HEK293T (cell line): ENCODE measurements at regions not wholly inside any gene's neighbourhood (a gene's known extent, or its start where the extent isn't known, plus 50 kb on each side); places are given as distances from the start of the nearest gene placed in this dataset.

Source experiments
- CTCF ChIA-PET: fragments of 350-600 bp; formaldehyde crosslinking; extraction: SDS; loops from one replicate; lab custom pipeline; 2021; ENCODE audit warnings: antibody characterized with exemption, inconsistent platforms; lab: Yijun Ruan, JAX
- POLR2A ChIA-PET: fragments of 350-600 bp; formaldehyde crosslinking; extraction: SDS; loops from one replicate; lab custom pipeline; 2020; ENCODE audit warnings: antibody characterized with exemption, inconsistent platforms; lab: Yijun Ruan, JAX
- DNase-seq: peaks from one replicate; pipeline ENCODE4 v3.0.0; 2012; ENCODE audit warnings: mixed read lengths; ENCODE audit errors: extremely low spot score
- ARNT ChIP-seq: fragments of 450-650 bp; IDR thresholded peaks from 2 replicates; pipeline ENCODE4 v1.6.1; 2017; ENCODE audit warnings: mild to moderate bottlenecking
- BHLHE40 ChIP-seq: fragments of 450-650 bp; IDR thresholded peaks from 2 replicates; pipeline ENCODE4 v1.6.1; 2016; ENCODE audit warnings: mild to moderate bottlenecking, moderate library complexity, borderline replicate concordance
- CTBP1 ChIP-seq: fragments of 450-650 bp; IDR thresholded peaks from 2 replicates; pipeline ENCODE4 v1.6.1; 2016; ENCODE audit warnings: borderline replicate concordance
- ELF4 ChIP-seq: fragments of 450-650 bp; IDR thresholded peaks from 2 replicates; pipeline ENCODE4 v1.6.1; 2017; ENCODE audit warnings: antibody characterized with exemption
- FOXA1 ChIP-seq: fragments of 450-650 bp; IDR thresholded peaks from 2 replicates; pipeline ENCODE4 v1.6.1; 2016; ENCODE audit warnings: mild to moderate bottlenecking
- FOXK2 ChIP-seq: fragments of 450-650 bp; IDR thresholded peaks from 2 replicates; pipeline ENCODE4 v1.6.1; 2016; ENCODE audit warnings: mild to moderate bottlenecking
- FOXM1 ChIP-seq: fragments of 450-650 bp; IDR thresholded peaks from 2 replicates; pipeline ENCODE4 v1.6.1; 2017; ENCODE audit warnings: mild to moderate bottlenecking, borderline replicate concordance
- HDGF ChIP-seq: fragments of 450-650 bp; IDR thresholded peaks from 2 replicates; pipeline ENCODE4 v1.6.1; 2017; ENCODE audit warnings: antibody characterized with exemption, borderline replicate concordance
- L3MBTL2 ChIP-seq: fragments of 450-650 bp; conservative IDR thresholded peaks from 2 replicates; pipeline ENCODE4 v1.6.1; 2016; ENCODE audit warnings: mild to moderate bottlenecking
- LEF1 ChIP-seq: fragments of 450-650 bp; IDR thresholded peaks from 2 replicates; pipeline ENCODE4 v1.6.1; 2017; ENCODE audit warnings: mild to moderate bottlenecking, borderline replicate concordance
- NFRKB ChIP-seq: fragments of 450-650 bp; IDR thresholded peaks from 2 replicates; pipeline ENCODE4 v1.6.1; 2016; ENCODE audit warnings: mild to moderate bottlenecking, moderate library complexity
- SP1 ChIP-seq: fragments of 450-650 bp; IDR thresholded peaks from 2 replicates; pipeline ENCODE4 v1.6.1; 2017
- SUZ12 ChIP-seq: fragments of 450-650 bp; IDR thresholded peaks from 2 replicates; pipeline ENCODE4 v1.6.1; 2016; ENCODE audit warnings: mild to moderate bottlenecking
- TARDBP ChIP-seq: fragments of 450-650 bp; IDR thresholded peaks from 2 replicates; pipeline ENCODE4 v1.6.1; 2016
- ZNF384 ChIP-seq: fragments of 450-650 bp; IDR thresholded peaks from 2 replicates; pipeline ENCODE4 v1.6.1; 2016
- TF ChIP-seq, protein P1 (sequence below): fragments of 450-650 bp; IDR thresholded peaks from 2 replicates; pipeline ENCODE4 v1.6.1; 2016

DNA sequence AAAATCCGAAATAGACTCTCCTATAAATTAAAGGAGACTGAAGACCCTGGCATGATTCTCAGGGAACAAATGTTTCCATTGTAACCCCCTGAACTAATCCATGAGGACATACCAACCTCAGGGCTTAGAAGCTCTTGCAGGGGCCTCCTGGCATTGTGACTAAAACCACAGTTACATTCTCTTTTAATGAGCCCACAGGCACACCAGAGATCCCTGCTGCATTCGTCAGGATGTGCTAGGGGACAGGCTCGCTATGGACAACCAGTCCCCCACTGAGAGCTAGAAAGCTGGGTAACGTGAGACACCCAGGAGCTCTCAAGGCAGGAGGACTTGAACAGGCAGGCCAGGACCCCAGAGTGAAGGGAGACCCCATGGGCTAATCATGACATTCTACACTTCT is 140.6 kb upstream of the TNRC6C start:
- POLR2A ChIA-PET: no interaction called here
- DNase-seq: no peak
- TF ChIP-seq CTBP1 (no peak), ARNT (no peak), HDGF (no peak)
- CTCF ChIA-PET: no interaction called here

DNA sequence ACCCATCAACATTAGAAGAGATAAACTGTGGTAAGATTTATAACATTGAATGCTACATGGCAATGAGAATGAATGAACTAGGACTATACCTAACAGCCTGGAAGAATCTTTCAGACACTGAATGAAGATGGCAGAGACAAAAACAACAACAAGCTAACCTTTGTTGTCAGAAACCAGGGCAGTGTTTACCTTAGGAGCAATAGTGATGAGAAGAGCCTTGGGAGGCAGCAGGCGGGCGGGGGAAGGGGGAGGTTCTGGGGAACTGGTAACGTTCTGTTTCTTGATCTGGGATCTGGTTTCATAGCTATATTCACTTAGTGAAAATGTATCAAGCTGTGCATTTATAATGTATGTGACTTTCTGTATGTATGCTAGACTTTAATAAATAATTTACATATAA is 139.0 kb upstream of the TNRC6C start:
- POLR2A ChIA-PET: no interaction called here
- no peak for DNase-seq
- no peak for TF ChIP-seq NFRKB
- CTCF ChIA-PET: no interaction called here

DNA sequence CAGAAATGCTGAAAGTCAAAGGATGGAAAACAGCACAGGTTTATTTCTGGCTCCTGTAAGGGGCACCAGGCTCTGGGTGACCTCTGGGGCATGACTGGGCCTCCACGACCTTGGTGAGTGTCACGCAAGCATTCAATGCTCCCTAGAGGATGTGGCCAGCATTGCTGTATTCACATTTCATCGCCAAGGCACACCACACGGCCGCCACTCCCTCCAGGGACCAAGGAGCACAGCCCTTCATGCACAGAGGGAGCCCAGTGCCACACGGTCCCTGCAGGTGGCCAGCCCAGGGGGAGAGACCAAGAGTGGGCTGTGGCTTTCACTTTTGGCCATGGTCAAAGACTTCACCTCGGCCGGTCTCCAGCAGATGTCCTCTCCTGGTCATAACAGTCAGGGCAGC is 137.4 kb upstream of the TNRC6C start:
- TF ChIP-seq SUZ12: no peak
- no peak for TF ChIP-seq FOXM1
- POLR2A ChIA-PET: no interaction called here
- DNase-seq: peak; percentile 54
- CTCF ChIA-PET: no interaction called here

DNA sequence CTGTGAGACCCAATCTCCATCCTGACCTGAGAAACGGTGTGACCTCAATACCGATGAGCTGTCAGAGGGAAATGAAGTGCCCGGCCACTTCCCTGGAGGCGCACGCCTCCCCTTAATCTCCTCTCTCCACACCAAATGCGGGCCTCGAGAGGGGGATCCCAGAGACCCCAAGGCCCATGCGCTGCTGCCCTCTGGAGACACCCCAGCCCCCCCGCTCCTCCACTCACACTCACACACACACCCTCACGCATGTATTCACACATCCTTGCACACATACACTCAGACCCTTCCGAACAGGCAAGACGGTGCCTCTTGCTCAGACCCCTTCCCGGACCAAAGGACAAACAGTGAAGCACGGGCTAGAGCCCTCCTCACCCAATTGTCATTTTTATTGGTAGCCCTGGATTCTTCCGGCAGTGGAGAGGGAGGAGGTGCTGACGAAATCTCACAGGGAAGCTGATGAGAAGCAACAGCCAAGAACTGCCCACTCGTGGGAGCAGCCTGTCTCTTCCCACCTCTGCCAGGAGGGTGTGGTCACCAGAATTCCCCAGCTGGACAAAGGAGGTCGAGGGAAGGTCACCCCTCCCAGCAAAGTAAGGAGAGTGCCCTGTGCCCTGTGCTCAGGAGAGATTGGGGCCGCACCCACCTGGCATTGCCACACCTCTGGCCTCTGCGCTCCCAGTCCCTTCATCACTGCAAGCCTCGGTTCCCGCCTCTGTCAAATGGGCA is 136.0 kb upstream of the TNRC6C start:
- TF ChIP-seq, protein P1, sequence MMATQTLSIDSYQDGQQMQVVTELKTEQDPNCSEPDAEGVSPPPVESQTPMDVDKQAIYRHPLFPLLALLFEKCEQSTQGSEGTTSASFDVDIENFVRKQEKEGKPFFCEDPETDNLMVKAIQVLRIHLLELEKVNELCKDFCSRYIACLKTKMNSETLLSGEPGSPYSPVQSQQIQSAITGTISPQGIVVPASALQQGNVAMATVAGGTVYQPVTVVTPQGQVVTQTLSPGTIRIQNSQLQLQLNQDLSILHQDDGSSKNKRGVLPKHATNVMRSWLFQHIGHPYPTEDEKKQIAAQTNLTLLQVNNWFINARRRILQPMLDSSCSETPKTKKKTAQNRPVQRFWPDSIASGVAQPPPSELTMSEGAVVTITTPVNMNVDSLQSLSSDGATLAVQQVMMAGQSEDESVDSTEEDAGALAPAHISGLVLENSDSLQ: no peak
- no peak for TF ChIP-seq ZNF384
- TF ChIP-seq FOXM1: no peak
- TF ChIP-seq SP1: no peak
- no peak for TF ChIP-seq BHLHE40
- TF ChIP-seq ELF4: no peak
- POLR2A ChIA-PET: no interaction called here
- no peak for DNase-seq
- CTCF ChIA-PET: no interaction called here

DNA sequence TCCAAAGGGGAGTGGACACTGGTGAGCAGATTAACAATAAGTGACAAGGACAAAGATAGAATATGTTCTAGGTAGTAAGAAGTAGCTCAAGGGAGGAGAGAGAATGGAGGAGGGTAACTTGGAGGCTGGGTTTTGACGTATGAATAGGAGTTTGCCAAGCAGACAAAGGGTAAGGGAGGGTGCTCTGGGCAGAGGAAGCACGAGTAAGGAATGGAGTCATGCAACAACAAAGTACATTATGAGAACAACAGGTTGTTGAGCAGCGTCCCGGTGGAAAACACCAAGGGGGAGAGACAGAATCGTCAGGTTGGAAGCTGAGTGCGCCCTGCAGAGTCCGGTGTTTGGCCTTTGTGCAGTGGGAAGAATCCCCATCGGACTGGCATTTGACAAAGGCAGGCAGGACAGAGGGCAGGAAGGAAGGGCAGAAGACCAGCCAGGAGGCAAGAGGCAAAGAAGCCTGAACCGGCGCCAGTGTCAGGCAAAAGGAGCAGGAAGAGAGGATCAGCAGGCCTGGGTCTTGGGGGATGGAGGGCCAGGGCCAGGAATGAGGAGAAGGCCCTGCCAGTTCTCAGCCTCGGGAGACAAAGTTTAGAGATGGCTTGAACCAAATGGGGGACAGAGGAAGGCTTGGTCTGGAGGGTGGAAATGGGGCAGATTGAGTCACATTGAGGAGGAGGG is 134.3 kb upstream of the TNRC6C start:
- ChIA-PET POLR2A (no interaction called here), CTCF (no interaction called here)
- no peak for DNase-seq
- TF ChIP-seq FOXM1: no peak
- TF ChIP-seq HDGF: no peak
- no peak for TF ChIP-seq LEF1
- TF ChIP-seq SUZ12: no peak
- no peak for TF ChIP-seq TARDBP
- TF ChIP-seq SP1: no peak
- no peak for TF ChIP-seq L3MBTL2

DNA sequence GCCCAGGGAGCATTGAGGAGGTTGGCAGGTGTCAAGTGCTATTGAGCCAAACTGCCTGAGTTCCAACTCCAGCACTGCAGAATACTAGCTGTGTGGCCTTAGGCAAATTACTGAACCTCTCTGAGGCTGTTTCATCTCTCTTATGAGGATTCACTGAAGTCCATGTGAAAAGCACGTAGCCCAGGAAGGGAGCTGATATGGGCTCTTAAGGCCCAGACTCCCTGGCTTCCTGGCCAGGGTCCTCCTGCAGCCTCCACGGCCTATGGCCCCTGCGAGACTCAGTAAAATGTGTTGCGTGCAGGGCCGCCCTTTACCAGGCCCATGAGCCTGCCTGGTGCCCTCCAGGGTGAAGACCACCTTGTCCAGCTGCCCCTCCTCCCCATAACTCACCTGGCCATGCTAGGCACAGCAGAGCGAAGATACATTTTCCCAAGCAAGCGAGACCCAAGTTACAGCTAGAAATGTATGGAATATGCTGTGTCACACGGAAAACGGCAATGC is 133.7 kb upstream of the TNRC6C start:
- no peak for DNase-seq
- TF ChIP-seq BHLHE40: no peak
- CTCF ChIA-PET: no interaction called here
- POLR2A ChIA-PET: no interaction called here

DNA sequence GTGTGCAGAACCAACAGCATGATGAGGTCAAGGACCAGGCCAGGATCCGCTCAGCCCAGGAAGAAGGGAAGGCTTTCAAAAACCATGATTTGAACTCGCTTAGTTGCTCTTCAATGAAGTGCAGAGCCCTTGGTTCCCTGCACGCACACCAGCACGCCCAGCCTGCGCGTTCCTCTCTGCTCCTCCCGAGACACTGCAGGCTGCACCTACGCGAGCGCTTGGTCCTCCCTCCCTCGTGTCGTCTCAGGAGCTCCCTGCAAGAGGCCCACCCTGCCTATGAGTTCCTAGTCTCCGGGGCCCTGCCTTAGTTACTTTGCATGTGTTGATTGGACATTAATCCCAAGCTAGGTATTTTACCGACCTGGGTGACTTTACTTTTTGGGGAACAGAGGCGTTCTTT is 132.9 kb upstream of the TNRC6C start:
- TF ChIP-seq CTBP1: no peak
- ChIA-PET CTCF (interaction anchor here (0.6 kb wide), 3 partner anchors 67 to 246 kb away, joined by 3 read pairs; no protein-coding TSS in a partner anchor), POLR2A (no interaction called here)
- DNase-seq: no peak

DNA sequence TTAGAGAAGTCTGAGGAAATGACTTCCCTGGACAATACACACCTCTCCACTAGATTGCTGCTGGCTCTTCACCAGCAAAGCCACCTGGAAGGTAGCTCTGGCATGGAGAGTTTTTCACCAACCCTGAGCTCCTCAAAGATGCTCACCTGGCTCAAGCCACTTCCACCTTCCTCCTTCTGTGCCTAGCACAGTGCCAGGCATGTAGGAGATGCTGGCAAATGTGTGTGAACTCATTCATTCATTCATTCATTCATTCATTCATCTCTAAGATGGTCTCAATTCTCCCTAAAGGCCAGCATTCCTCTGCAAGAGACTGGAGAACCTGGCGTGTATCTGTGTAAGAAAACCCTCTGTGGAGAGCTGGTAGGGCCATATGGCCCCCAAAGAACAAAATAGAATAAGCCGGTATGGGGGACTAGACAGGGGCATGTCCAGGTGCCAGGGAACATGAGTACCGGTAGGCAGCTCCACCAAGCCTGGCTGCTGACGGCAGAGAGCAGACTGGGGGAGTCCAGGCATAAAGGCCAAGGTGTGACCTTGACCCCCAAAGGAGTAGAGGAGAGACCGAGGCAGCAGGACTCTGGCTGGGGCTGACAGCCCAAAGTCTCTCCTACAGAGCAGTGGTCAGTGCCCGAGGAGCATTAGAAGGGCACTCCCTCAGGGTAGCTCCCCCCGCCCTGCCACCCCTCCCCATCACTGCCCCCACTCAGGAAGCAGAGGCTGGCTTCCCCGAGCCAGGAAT is 132.2 kb upstream of the TNRC6C start:
- CTCF ChIA-PET: interaction anchor here (0.6 kb wide), 2 partner anchors 190 to 247 kb away, joined by 3 read pairs; no protein-coding TSS in a partner anchor
- no peak for TF ChIP-seq BHLHE40
- TF ChIP-seq, protein P1: no peak
- TF ChIP-seq TARDBP: no peak
- TF ChIP-seq SP1: no peak
- no peak for TF ChIP-seq LEF1
- TF ChIP-seq CTBP1: no peak
- TF ChIP-seq NFRKB: no peak
- TF ChIP-seq ZNF384: no peak
- TF ChIP-seq FOXM1: no peak
- TF ChIP-seq ARNT: no peak
- TF ChIP-seq FOXA1: no peak
- TF ChIP-seq ELF4: no peak
- TF ChIP-seq L3MBTL2: no peak
- no peak for TF ChIP-seq SUZ12
- no peak for TF ChIP-seq FOXK2
- no peak for TF ChIP-seq HDGF
- POLR2A ChIA-PET: no interaction called here
- no peak for DNase-seq
